GM15510 (cell line): ENCODE measurements at regions not wholly inside any gene's neighbourhood (a gene's known extent, or its start where the extent isn't known, plus 50 kb on each side); places are given as distances from the start of the nearest gene placed in this dataset.

Experiments
- POLR2A ChIP-seq: IDR thresholded peaks from 3 replicates; pipeline ENCODE4 v1.6.1; 2011; ENCODE audit warnings: borderline replicate concordance; ENCODE audit not compliant: insufficient read length; ENCODE audit errors: extremely low read depth

DNA sequence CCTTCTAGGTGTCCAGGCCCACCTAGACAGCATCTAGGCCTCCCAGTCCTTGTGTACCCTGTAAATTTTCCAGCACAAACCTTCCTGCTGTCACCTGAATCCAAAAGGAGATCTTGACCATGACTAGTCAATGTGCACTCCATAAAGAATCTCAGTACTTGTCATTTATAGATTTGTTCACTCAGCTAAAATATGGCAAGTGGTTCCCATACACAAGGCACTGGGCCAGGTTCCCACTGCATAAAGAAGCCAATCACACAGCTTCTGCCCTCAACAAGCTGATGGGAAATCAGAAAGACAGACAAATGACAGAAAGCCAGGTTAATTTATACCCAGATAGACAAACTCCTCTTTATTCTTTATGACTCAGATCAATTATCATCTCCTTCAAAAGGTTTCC, 526.8 kb downstream of the CD83 start:
- TF ChIP-seq POLR2A, result no peak

DNA sequence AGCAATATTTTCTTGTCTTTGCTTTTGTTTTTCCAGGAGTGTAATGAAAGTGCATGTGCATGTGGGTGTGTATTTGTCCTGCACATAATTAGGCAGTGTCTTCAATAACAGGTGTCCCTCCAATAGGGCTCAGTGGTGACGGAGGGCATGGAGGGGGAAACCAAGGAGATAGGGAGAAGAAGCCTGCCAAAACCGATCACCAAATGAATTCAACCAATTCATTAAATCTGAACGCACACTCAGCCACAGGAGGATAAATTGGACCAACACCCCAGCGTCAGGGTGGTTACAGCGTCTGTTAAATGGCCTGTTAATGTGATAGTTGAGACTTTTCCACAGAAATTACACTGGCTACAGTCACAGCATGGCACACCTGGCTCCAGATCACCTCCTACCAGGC, 527.6 kb downstream of the CD83 start:
- TF ChIP-seq POLR2A, result no peak

DNA sequence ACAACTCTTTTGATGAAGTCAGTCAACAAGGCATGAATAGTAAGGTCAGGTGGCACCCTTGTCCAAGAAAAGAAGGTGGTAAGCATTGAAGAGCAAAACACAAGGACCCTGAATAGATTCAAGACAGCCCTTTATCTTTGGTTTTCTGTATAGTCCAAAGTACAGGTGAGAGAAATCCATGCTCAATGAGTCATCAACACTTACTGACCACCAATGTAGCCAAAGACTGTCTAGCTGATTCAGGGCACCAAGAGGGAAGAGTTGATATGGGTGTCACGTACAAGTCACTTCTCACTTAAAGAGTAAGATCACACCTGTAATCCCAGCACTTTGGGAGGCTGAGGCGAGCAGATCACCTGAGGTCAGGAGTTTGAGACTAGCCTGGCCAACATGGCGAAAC, 528.3 kb downstream of the CD83 start:
- no peak for TF ChIP-seq POLR2A

DNA sequence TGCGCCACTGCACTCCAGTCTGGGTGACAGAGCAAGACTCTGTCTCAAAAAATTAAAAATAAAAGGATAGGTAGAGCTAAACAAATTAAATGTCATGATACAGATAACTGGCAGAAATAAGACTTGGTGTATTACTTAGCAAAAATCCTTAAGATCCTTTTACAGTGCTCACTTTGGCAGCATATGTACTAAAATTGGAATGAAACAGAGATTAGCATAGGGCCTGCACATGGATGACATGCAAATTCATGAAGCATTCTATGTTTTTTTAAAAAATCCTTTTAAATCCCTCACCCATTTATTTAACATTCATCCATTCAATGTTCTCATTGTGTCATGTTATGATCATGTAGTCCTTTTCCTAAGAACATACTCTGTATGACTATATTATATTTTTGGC, 528.8 kb downstream of the CD83 start:
- no peak for TF ChIP-seq POLR2A

DNA sequence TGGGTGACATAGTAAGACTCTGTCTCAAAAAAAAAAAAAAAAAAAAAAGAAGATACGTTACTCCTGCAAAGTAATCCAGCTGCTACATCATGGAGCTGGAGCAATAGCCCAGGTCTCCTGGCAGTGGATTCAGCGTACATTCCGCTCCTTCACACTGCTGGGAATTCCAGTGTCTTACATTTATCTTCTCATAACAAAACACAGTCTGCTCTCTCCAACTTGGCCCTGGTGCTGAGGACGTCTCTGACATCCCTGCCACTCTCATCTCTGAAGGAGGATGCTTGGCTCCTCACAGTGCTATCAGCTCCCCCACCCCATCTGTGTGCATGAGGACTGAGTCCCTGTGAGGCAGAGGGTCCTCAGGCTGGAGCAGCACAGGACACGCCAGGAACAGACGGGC, 529.8 kb downstream of the CD83 start:
- no peak for TF ChIP-seq POLR2A

DNA sequence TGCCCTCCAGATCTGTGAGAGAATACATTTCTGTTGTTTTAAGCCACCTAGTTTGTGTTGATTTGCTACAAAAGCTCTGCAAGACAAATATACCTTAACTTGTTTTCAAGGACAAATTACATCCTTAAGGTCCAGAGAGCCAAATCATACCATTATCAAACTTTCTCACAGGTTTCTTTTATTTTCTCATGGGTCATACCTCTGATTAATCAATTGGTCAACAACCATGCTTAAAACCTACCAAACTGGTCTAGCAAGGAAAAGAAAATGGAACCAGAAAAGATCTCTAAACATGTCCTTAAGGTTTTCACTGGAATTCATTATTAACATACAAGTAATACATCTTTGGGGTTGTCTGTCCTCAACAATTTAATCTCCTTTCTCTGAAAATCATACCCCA, 535.0 kb downstream of the CD83 start:
- TF ChIP-seq POLR2A, result no peak

DNA sequence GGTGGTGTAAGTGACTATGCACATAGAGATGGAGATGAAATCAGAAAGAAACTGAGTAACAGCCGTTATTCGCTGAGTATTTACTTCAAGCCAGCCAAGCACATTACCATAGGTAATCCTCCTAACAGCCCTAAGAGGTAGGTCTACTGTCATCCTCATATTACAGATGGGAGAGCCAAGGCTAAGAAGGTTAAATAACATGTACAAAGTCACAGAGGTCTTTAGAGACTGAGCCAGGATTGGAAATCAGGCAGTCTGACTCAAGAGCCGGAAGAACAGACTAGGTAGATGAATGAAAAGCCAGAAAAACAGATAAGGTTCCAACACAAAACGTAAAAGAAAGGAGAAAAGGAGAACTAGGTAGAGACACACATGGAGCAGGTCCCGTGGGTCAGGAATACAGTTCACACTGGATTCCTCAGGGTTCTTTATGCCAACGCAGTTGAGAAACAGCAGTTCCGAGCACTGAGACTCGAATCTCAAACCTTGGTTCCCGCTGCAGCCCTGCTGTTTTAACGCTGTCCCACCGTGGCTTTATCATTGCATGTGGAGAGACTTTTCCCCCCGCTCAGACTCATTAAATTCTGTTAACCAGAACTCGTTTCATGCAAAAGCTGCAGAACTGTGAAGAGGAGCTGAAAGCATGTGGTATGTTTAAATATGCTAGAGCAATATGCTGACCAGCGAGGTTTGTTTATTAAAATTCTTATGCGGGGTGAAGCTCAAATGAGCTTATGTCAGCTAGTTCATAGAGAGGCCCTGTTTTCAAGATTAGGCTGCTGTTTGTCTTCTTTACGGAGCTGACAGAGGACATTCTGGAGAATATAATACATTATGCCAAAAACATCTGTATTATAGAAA, 537.9 kb downstream of the CD83 start:
- TF ChIP-seq POLR2A, result no peak

DNA sequence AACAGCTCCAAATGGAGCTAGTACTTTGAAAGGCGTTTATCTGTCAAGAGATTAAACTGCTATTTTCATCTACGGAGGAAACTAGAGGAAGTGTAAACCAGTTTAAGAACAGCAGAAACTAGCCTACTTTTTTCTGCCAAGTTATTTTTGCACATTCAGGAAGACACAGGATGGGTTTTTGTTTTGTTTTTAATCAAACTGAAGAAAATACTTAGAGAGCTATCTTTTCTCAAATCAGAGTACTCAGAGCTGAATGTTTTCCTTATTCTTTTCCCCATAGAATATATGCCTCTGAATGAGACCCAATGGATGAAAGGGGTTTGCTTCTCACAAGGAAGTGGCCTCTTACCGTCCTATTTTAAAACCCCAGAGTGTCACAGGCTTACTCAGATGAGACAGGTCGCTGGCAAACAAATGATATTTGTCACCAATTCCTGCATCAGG, 538.5 kb downstream of the CD83 start:
- no peak for TF ChIP-seq POLR2A

DNA sequence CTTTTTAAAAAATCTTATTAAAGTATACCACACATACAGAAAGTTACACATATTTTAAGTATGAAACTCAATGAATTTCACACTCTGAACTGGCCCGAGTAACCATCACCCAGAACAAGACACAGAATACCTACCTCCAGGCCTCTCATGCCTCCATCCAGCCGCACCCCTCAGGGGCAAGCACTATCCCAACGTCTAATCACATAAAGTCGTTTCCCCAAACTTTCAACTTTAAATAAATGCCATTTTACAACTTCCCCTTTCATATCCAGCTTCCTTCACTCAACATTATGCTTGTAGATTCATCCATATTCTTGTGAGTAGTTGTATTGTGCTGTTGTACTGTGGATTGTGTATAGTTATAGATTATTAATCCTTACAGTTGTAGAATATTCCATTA, 539.1 kb downstream of the CD83 start:
- TF ChIP-seq POLR2A, result no peak

DNA sequence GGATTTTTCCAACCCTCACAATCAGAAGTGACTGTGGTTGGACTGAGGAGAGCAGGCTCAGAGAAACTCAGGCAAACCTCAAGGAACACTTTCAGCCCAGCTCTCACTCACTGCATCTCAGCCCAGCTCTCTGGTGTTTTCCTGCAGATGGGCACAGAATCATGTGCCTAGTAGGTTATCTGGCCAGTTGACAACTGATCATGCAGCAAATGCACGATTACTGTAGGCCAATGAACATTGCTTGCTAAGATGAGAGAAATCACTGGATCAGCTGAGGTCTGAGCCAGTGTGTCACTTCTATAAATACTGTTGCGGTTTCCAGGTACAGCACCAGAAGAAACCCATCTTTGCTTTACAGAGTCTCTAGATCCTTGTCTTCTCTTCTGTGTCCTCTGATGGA, 540.5 kb downstream of the CD83 start:
- TF ChIP-seq POLR2A, result no peak

DNA sequence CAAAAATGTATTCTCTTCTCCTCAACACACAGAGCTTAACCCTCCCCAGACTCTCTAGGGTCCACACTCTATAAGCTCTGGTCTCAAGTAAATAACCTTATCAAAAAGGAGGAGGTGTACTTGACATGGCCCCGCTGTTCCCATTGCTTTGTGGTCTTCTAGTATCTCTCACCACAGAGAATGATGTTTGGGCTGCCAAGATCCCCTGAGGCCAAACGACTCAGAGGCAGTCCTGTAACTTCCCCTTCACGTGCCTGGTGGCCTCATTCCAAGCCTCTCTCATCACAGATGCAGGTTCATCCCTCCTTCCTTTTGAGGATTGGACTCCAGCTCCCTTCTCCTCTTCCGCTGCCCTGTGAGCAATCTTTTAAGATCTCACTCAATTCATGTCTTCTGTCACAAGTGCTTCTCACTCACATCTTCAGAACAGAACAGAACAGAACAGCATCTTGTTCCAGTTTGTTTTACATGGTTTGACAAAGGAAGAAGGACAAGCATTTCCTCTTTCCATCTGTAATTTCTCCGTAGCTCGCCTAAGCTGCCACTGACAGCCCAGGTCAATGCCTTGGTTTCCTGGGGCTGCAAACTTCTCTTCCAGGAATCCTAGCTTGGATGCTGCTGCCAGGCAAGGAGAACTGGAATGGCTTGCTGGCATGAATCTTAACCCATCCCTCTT, 541.5 kb downstream of the CD83 start:
- no peak for TF ChIP-seq POLR2A

DNA sequence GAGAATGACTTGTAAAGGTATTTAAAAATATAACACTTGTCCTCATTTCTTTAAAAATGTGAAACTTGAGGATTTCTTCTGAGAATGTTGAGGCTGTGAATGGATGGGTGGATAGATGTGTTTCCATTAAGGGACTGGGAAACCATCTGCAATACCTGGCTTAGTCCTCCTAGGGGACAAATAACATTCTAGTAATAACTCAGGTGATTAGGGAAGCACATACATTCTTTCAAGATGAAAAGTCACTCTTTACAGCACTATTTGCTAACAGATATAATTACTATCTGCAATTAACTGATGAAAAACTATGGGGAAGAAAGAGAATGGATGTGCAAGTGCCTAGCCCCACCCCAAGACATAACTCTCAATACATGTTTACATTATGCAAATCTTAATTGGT, 542.3 kb downstream of the CD83 start:
- no peak for TF ChIP-seq POLR2A

DNA sequence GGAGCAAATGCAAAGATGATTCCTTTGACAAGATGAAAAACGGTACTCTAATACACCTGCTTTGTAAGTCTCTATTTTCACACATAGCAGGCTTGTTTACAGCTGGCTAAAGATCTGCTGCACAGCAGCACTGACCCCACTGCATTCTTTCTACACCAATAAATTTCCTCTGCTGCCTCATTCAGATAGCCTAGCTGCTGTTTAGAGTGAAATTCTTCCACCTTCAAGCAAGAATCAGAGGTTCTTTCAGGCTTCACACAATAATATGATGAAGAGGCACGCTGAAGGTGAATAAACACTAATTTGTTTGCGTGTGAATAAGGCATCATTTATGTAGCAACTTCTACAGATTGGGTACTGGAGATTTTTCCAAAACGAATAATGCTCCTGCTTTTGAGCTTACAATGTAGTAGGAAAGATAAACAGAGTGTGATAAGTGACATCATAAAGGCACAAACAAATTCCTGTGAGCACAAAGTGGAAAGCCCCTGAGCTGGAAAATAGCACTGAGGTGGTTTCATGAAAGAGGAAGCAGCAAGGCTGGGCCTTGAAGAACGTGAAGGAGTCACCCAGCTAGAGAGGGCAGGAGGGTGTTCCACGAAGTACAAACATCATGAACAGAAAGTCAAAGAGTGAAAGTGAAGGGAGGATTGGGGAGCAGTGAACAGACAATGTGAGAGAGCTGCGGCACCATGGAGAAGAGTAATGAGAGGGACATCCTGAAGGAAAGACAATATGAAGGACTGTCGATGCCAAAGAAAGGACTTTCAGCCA, 543.4 kb downstream of the CD83 start:
- no peak for TF ChIP-seq POLR2A

DNA sequence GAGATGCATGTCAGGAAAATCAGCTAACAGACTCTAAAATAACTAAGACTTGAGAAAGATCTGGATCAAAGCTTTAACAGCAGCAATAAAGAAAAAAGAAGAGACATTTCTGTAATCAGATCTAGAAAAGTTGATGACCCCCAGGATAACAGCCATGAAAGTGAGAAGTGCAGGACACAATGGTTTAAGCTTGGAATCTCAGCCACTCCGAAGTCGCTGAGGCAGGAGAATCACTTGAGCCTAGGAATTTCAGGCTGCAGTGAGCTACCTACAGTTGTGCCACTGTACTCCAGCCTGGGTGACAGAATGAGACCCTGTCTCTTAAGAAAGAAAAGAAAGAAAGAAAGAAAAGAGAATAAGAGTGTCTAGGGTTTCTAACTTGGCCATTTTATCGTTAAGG, 544.1 kb downstream of the CD83 start:
- no peak for TF ChIP-seq POLR2A

DNA sequence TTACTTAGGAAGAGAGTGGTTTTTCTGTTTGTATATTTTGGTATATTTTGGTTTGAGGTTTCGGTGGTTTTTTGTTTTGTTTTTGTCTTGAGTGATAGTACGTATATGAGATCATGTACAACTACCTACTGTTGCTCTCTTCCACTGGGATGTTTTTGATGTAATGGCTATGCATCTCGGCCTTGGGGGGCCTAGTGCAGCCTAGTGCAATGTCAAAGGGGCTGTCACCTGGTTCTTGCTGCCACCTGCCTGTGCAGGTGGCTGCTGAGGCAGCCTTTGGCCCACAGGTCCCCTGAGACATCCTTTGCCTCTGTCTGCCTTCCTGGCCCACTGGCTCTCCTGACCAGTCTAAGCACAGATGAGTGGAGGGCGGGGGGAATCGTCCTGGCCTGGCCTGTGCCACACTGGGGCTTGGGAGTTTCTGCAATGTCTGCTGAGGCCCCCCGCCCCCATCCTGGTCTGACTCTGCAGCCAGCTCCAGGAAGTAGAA, 546.6 kb downstream of the CD83 start:
- no peak for TF ChIP-seq POLR2A
